GM18858 (cell line): ENCODE measurements at regions not wholly inside any gene's neighbourhood (a gene's known extent, or its start where the extent isn't known, plus 50 kb on each side); places are given as distances from the start of the nearest gene placed in this dataset.
"Not testable (repeated sequence)": the region's sequence is repeated elsewhere in the genome, so short reads cannot be mapped to it uniquely, and the experiment has no call there.

Experiments
- ATAC-seq: cut with Tn5 transposase; IDR thresholded peaks from one replicate; pipeline ENCODE4 v1.9.1; 2021; ENCODE audit not compliant: unreplicated experiment

DNA sequence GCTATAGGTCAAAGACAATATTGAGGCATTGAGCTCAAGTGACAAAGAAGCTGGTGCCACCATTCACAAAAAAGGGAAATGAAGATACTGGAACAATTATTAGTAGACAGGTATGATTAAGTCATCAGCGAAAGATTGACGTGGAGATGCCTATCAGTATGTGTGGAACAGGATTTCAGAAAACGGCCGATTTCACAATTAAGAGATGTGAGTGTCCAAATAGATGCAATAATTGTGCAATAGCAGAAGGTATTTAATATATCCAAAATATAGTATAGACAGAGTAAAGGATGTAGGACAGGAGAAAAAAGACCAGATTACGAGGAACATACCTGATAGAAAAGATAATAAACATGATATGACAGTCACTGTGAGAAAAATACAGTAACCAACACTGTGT is 433.1 kb downstream of the C12orf50 start:
- no peak for ATAC-seq

DNA sequence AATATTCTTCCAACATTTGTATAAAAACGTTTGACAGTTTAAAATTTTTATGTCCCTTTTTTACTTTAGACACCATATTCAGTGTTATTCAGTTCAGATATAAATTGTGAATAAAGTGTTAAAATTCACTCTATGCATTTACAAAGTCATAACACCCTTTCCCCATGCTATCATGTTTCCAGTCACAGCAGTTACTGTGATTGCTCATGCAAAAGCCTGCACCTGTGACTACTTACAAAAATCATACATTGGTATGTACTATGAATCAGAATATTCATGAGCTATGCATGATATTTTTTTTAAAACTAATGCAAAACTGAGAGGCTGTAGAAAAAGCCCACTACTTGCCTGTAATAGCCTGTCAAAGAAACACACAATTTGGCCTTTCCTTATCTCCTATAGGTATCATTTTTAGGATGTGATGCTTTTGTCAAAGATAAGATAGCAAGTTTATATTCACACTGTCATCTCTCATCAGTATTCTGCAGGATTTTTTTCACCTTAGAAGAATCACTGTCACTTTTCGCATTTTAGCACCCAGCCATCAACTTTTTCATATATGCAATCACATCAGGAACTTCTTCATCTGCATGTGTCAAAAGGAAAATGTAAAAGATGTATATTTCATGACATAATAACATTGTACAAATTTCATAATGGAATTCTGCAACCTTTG is 443.2 kb downstream of the C12orf50 start:
- no peak for ATAC-seq

GRCh38 chr12:87579091-87579490 is 450.1 kb downstream of the C12orf50 start:
- not testable (repeated sequence) for ATAC-seq

DNA sequence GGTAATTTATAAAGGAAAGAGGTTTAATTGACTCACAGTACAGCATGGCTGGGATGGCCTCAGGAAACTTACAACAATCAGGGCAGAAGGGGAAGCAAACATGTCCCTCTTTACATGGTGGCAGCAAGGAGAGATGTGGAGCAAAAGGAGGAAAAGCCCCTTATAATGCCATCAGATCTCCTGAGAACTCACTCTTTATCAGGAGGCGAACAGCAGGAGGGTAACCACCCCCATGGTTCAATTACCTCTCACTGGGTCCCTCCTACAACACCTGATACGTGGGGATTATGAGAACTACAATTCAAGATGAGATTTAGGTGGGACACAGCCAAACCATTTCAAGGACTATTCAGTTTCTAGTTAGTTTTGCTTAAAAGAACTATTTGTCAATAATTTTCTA is 453.3 kb downstream of the C12orf50 start:
- ATAC-seq, result no peak

GRCh38 chr12:87566918-87567317 is 462.3 kb downstream of the C12orf50 start:
- not testable (repeated sequence) for ATAC-seq

- no peak for ATAC-seq
Measured at GRCh38 chr12:87556985-87557384, 472.2 kb downstream of the C12orf50 start.

DNA sequence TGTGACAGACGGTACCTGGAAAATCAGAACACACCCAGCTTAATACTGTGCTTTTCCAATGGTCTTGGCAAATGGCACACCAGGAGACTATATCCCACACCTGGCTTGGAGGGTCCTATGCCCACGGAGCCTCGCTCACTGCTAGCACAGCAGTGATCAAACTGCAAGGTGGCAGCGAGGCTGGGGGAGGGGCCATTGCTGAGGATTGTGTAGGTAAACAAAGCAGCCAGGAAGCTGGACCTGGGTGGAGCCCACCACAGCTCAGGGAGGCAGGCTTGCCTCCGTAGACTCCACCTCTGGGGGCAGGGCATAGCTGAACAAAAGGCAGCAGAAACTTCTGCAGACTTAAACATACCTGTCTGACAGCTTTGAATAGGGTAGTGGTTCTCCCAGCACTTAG is 498.0 kb downstream of the C12orf50 start:
- not testable (repeated sequence) for ATAC-seq

GRCh38 chr12:87529413-87529812 is 499.8 kb downstream of the C12orf50 start:
- ATAC-seq, result no peak

DNA sequence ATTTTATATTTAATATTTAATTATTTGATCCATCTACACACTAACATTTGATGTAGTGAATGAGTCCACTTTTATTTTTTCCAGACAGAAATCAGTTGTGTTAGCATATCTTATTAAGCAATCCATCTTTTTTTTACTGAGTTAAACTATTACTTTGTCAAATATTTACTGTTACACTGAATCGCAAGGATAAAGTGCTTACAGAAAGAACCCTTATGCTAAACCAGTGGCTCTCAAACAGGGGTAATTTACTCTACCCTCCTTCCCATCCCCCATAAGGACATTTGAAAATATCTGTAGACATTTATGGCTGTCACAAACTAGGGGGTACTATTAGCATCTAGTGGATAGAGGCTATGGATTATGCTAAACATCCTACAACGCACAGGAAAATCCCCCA is 508.2 kb downstream of the C12orf50 start:
- ATAC-seq, result no peak

- ATAC-seq, result no peak
Measured at GRCh38 chr12:87518481-87518880, 510.7 kb downstream of the C12orf50 start.

GRCh38 chr12:87518036-87518435 is 511.2 kb downstream of the C12orf50 start:
- no peak for ATAC-seq

- no peak for ATAC-seq
Measured at GRCh38 chr12:87513536-87514280, 515.5 kb downstream of the C12orf50 start.

- no peak for ATAC-seq
Measured at GRCh38 chr12:87511371-87511770, 517.8 kb downstream of the C12orf50 start.

GRCh38 chr12:87509237-87509820 is 519.9 kb downstream of the C12orf50 start:
- peak; percentile 90 for ATAC-seq

- ATAC-seq, result no peak
Measured at GRCh38 chr12:87491598-87491997, 537.6 kb downstream of the C12orf50 start.

GRCh38 chr12:87491089-87491488 is 538.1 kb downstream of the C12orf50 start:
- no peak for ATAC-seq

GRCh38 chr12:87469295-87469694 is 559.9 kb downstream of the C12orf50 start:
- no peak for ATAC-seq

DNA sequence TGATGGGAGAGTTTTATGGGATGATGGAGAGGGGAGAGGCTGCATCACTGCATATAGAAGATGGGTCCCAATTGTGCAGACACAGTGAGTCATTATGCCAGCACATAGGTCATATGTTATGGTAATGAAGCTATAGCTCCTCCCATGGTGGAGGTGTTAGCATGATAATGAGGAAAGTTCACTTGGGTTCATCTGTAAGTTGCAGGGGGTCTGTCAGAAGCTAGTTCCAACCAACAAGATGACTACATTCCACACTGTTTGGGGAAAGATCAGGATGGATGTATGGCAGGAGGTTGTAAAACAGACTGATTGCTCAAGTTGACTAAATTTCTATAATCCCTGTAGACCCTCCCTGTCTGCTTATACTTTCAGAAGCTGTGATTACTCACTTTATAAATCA is 561.3 kb downstream of the C12orf50 start:
- ATAC-seq, result no peak

DNA sequence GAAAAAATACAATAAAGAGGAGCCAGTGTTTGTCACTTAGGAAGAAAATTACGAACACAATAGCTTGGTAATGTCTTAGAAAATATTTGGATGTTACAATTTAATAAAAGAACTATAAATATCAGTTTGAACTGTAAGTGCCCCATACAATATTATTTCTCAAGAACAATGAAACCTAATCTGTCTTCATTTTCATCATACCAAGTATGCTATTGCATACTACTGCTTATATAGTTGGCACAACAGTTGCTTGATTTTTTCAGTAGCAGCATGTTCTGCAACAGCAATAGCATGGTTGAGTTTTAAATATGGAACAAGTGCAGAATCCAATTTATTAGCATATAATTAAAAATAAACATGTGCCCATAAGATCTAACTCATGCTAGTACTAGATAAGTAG is 564.6 kb downstream of the C12orf50 start:
- ATAC-seq, result no peak

DNA sequence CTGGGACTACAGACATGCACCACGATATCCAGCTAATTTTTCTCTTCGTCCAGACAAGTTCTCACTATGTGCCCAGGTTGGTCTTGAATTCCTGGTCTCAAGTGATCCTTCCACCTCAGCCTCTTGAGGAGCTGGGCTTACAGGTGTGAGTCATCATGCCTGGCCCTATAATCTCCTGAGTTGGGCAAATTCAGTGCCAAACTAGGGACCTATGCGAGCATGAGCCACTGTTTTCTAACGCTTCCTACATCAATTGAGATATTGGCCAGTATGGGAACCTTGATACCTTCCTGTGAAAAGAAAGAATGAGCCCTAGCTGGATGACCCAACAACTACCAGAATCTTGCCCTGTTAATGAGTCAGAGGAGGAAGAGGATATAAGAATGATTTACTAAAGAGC is 585.2 kb downstream of the C12orf50 start:
- no peak for ATAC-seq

DNA sequence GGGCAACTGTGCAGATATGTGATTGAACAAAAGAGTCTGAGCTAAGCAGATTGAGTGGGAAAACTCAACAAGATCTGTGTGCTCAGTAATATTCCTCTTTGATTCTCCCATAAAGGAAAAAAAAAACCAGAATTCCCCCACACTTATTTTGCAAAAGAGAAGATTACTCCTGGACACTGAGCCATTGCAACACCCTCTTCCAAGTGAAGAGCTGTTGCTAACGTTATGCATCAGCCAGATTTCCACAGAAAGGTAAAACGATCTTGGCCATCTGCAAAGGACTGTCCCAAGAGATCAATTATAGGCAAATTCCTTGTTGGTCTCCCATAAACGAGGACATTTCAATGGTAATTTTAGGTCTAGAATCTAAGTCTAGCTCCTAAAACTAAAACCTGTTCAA is 587.7 kb downstream of the C12orf50 start:
- no peak for ATAC-seq
